ENCODE measurements at regions not wholly inside any gene's neighbourhood (a gene's known extent, or its start where the extent isn't known, plus 50 kb on each side); places are given as distances from the start of the nearest gene placed in this dataset.

DNA sequence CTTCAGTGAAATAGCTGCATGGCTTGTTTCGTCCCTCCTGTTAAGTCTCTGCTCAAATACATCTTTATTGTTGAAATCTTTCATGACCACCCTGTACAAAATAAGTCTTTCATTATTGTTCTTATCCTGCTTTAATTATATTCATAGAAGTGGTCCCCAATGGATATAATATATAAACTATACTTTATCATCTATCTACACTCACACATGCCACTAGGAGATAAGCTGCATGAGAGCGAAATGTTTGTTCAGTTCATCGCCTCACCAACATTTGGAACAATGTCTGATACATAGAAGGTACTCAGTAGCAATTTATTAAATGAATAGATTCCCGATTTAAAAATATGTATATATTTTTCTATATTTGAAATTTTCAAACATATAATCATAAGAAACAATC lies 254.0 kb upstream of the ATXN7L3B start:
- TF ChIP-seq, protein P1, sequence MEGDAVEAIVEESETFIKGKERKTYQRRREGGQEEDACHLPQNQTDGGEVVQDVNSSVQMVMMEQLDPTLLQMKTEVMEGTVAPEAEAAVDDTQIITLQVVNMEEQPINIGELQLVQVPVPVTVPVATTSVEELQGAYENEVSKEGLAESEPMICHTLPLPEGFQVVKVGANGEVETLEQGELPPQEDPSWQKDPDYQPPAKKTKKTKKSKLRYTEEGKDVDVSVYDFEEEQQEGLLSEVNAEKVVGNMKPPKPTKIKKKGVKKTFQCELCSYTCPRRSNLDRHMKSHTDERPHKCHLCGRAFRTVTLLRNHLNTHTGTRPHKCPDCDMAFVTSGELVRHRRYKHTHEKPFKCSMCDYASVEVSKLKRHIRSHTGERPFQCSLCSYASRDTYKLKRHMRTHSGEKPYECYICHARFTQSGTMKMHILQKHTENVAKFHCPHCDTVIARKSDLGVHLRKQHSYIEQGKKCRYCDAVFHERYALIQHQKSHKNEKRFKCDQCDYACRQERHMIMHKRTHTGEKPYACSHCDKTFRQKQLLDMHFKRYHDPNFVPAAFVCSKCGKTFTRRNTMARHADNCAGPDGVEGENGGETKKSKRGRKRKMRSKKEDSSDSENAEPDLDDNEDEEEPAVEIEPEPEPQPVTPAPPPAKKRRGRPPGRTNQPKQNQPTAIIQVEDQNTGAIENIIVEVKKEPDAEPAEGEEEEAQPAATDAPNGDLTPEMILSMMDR (IDR thresholded peaks at IDR 0.05; ENCODE audit: low read depth, low read length, missing control alignments), result no peak

DNA sequence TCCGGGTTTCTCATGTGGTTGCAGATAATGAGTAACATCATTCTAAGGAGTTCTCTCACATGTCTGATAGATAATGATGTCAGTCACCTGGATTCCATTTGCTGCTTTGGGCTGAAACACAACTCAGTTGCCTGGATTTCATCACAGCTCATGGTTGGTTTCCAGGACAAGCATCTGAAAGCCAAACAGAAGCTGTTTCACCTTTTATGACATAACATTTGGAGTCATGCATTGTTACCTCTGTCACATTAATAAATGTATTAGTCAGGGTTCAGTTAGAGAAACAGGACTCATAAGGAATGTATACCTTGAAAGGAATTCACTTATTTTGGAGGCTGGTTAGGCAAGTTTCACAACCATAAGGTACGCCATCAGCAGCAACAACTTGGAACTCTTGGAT lies 251.9 kb upstream of the ATXN7L3B start:
- DNase-seq (ENCODE audit: extremely low read depth, low read depth), result no peak
- TF ChIP-seq, protein P1 (IDR thresholded peaks at IDR 0.05; ENCODE audit: low read depth, low read length, missing control alignments), result no peak
- no peak overlapping the region for H3K4me3 ChIP-seq (replicated peaks; ENCODE audit: low read depth, low read length)

More for the DNA sequence above, 254.0 kb upstream of the ATXN7L3B start:
- no peak for DNase-seq (ENCODE audit: extremely low read depth, low read depth)
- no peak overlapping the region for H3K4me3 ChIP-seq (replicated peaks; ENCODE audit: low read depth, low read length)

DNA sequence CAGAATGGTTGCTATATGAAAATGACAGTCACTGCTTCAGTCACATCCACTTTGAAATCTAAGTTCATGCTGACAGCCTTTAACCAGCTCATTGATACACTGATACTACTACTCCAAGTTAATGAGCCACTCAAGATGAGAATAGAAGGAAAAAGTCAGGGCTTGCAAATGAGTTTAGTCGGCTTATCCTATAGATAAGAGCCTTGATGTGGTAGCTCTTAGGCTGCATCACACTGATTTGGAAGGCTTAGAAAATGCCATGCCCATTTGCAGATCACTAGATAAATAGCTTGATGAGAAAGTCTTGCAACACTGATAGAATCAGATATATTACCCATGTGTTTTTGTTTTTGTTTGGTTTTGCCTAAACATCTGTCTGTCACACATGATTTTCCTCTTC lies 251.4 kb upstream of the ATXN7L3B start:
- H3K4me3 ChIP-seq (replicated peaks; ENCODE audit: low read depth, low read length), result no peak overlapping the region
- TF ChIP-seq, protein P1 (IDR thresholded peaks at IDR 0.05; ENCODE audit: low read depth, low read length, missing control alignments), result no peak
- DNase-seq (ENCODE audit: extremely low read depth, low read depth), result no peak

DNA sequence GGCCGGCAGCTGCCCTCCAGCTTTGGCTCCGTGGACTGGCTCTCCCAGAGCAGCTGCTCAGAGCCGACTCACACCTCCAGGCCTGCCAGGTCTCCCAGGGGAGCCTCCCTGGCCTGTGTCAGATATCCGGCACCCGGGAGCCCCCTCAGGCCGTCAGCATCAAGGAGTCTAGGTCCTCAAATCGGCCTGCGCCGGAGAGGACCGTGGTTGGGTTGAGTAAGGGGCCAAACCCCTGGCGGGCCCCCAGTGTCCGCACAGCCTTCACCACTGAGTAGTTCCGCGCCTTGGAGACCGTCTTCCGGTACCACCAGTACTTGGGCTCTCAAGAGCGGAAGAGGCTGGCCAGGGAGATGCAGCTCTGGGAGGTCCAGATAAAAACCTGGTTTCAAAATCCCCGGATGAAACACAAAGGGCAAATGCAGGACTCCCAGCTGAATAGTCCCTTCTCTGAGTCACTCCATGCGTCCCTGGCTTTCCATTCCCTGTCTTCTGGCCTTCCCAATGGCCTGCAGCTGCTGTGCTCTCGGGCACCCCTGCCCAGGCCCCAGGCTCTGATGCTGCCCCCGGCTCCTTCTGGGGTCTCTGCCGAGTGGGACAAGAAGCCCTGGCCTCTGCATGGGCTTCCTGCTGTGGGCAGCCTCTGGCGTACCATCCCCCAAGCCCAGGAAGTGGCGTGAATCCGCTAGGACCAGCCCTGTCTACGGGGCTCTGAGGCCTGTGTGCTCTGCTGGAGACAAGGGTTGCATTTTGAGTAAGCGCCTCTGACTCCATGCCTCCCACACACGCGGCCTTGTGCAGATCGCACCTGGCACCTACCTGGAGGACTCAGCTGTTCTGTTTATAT lies 245.1 kb upstream of the ATXN7L3B start:
- no peak for DNase-seq (ENCODE audit: extremely low read depth, low read depth)
- H3K4me3 ChIP-seq (replicated peaks; ENCODE audit: low read depth, low read length), result no peak overlapping the region
- TF ChIP-seq, protein P1 (IDR thresholded peaks at IDR 0.05; ENCODE audit: low read depth, low read length, missing control alignments), result no peak

DNA sequence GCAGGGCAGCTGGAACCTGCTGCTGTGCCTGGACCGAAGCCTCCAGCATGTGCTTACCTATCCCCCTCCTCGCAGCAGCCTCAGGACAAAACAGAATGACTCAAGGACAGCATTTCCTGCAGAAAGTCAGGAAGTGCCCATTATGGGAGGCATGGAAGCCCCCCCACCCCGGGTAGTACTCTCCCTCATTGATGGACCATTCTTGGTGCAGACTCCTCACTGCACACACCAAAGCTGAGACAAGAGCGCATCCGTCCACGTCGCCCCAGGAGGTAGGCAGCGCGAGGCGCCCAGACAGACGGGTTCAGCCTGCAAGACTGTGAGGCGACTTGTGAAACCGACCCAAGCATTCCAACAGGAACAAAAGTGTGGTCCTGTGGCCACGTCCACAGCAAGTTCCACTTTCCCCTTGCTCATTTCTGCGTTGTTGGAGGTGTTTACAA lies 243.9 kb upstream of the ATXN7L3B start:
- TF ChIP-seq, protein P1 (IDR thresholded peaks at IDR 0.05; ENCODE audit: low read depth, low read length, missing control alignments), result no peak
- no peak for DNase-seq (ENCODE audit: extremely low read depth, low read depth)

GRCh38 chr12:74317078-74317601 lies 220.5 kb upstream of the ATXN7L3B start:
- TF ChIP-seq, protein P1 (IDR thresholded peaks at IDR 0.05; ENCODE audit: low read depth, low read length, missing control alignments), result no peak
- no peak for DNase-seq (ENCODE audit: extremely low read depth, low read depth)
- H3K4me3 ChIP-seq (replicated peaks; ENCODE audit: low read depth, low read length), result no peak overlapping the region

More for the DNA sequence above, 243.9 kb upstream of the ATXN7L3B start:
- H3K4me3 ChIP-seq (replicated peaks; ENCODE audit: low read depth, low read length), result no peak overlapping the region

Data from HFF-Myc (cell line).